ENCODE measurements at regions not wholly inside any gene's neighbourhood (a gene's known extent, or its start where the extent isn't known, plus 50 kb on each side); places are given as distances from the start of the nearest gene placed in this dataset.

DNA sequence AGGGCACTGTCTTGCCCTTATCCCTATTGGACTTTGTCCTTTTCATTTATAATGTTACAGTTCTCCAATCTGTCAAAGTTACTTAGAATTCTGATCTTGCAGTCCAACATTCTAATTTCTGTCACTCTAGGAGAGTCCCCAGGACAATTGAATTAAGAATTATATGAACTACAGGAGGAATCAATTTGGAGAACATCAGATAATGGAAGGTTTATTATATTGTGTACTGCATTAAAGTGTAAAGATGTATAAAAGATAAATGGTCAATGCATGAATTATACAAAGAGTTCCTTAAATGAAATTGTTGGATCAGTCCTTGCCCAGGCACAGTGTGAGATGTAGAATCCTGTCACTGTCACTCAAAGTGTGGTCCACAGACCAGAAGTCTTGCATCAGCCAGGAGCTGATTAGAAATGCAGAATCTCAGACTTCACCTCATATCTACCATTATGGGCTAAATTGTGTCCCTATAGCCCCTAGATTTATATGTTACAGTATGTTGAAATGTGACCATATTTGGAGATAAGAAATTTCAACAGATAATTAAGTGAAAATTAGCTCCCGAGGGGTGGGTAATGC is 145.5 kb downstream of the BTBD3 start:
- Histone ChIP-seq H3K9ac (ENCODE audit: low read length) (no peak overlapping the region), H3K9me3 (ENCODE audit: insufficient read depth, low read depth, low read length) (peaks cover 5% of the 10 kb centered on the region), H3K4me3 (ENCODE audit: insufficient read depth, low read depth, low read length) (no peak overlapping the region), H4K20me1 (ENCODE audit: insufficient read depth, low read length) (no peaks in the 10 kb centered on the region), H3K4me1 (ENCODE audit: insufficient read depth, low read length) (peaks cover 7% of the 10 kb centered on the region), H3K4me2 (ENCODE audit: low read length) (no peak overlapping the region), H2AFZ (ENCODE audit: low read depth, low read length) (no peak overlapping the region), H3K36me3 (ENCODE audit: insufficient read depth, low read length) (no peaks in the 10 kb centered on the region), H3K27ac (ENCODE audit: low read depth, low read length) (no peak overlapping the region), H3K27me3 (ENCODE audit: insufficient read depth, low read length) (no peaks in the 10 kb centered on the region), H3K79me2 (ENCODE audit: insufficient read depth, low read length) (no peaks in the 10 kb centered on the region)
- Mint-ChIP-seq H3K4me3 (ENCODE audit: unreplicated experiment) (no peak overlapping the region), H3K4me1 (ENCODE audit: low read depth, unreplicated experiment) (peaks cover 17% of the 10 kb centered on the region), H3K27ac (ENCODE audit: unreplicated experiment) (no peak overlapping the region), H3K27me3 (ENCODE audit: low read depth, unreplicated experiment) (peaks cover 1% of the 10 kb centered on the region), H3K9me3 (ENCODE audit: unreplicated experiment) (no peaks in the 10 kb centered on the region), H3K36me3 (ENCODE audit: low read depth, unreplicated experiment) (no peaks in the 10 kb centered on the region)
- FAIRE-seq: no peak
- DNase-seq (ENCODE audit: low read depth): no peak
- no peak for TF ChIP-seq EZH2 (IDR thresholded peaks at IDR 0.05; ENCODE audit: insufficient read depth, low read length)
- TF ChIP-seq, protein P1, sequence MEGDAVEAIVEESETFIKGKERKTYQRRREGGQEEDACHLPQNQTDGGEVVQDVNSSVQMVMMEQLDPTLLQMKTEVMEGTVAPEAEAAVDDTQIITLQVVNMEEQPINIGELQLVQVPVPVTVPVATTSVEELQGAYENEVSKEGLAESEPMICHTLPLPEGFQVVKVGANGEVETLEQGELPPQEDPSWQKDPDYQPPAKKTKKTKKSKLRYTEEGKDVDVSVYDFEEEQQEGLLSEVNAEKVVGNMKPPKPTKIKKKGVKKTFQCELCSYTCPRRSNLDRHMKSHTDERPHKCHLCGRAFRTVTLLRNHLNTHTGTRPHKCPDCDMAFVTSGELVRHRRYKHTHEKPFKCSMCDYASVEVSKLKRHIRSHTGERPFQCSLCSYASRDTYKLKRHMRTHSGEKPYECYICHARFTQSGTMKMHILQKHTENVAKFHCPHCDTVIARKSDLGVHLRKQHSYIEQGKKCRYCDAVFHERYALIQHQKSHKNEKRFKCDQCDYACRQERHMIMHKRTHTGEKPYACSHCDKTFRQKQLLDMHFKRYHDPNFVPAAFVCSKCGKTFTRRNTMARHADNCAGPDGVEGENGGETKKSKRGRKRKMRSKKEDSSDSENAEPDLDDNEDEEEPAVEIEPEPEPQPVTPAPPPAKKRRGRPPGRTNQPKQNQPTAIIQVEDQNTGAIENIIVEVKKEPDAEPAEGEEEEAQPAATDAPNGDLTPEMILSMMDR (IDR thresholded peaks at IDR 0.05; ENCODE audit: insufficient read depth, low read depth, low read length): no peak

- no peak overlapping the region for H2AFZ ChIP-seq (ENCODE audit: low read depth, low read length)
- FAIRE-seq: no peak
- no peaks in the 10 kb centered on the region for H3K79me2 ChIP-seq (ENCODE audit: insufficient read depth, low read length)
- Mint-ChIP-seq H3K27me3 (ENCODE audit: low read depth, unreplicated experiment) (peaks cover 1% of the 10 kb centered on the region), H3K4me1 (ENCODE audit: low read depth, unreplicated experiment) (peaks cover 20% of the 10 kb centered on the region), H3K36me3 (ENCODE audit: low read depth, unreplicated experiment) (no peaks in the 10 kb centered on the region), H3K27ac (ENCODE audit: unreplicated experiment) (no peak overlapping the region), H3K4me3 (ENCODE audit: unreplicated experiment) (no peak overlapping the region), H3K9me3 (ENCODE audit: unreplicated experiment) (no peaks in the 10 kb centered on the region)
- H3K27me3 ChIP-seq (ENCODE audit: insufficient read depth, low read length): no peaks in the 10 kb centered on the region
- no peak overlapping the region for H3K9ac ChIP-seq (ENCODE audit: low read length)
- TF ChIP-seq, protein P1 (IDR thresholded peaks at IDR 0.05; ENCODE audit: insufficient read depth, low read depth, low read length): no peak
- TF ChIP-seq EZH2 (IDR thresholded peaks at IDR 0.05; ENCODE audit: insufficient read depth, low read length): no peak
- no peak overlapping the region for H3K27ac ChIP-seq (ENCODE audit: low read depth, low read length)
- H3K9me3 ChIP-seq (ENCODE audit: insufficient read depth, low read depth, low read length): peaks cover 5% of the 10 kb centered on the region
- H3K36me3 ChIP-seq (ENCODE audit: insufficient read depth, low read length): no peaks in the 10 kb centered on the region
- H3K4me1 ChIP-seq (ENCODE audit: insufficient read depth, low read length): peaks cover 9% of the 10 kb centered on the region
- H3K4me3 ChIP-seq (ENCODE audit: insufficient read depth, low read depth, low read length): no peak overlapping the region
- no peak for DNase-seq (ENCODE audit: low read depth)
- H3K4me2 ChIP-seq (ENCODE audit: low read length): no peak overlapping the region
- no peaks in the 10 kb centered on the region for H4K20me1 ChIP-seq (ENCODE audit: insufficient read depth, low read length)
Measured at GRCh38 chr20:12064540-12064939, 146.8 kb downstream of the BTBD3 start.

DNA sequence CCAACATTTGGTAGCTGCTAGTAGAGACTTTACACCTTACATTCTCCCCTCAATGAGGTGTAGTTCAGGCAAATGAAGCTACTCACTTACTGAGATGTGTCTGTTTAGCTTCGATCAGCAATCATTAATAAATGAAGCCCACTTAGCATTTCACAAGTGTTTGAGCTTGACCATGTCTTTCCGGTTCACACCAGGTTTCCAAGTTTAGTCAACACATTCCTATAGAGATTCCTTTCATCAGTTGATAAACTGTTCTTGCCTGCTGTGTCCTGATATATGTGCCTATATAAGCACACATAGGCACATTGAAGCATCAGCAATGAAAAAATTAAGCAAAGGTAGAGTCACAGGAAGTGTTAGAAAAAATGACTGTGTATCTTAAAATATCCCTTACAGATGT is 150.0 kb downstream of the BTBD3 start:
- peaks cover 5% of the 10 kb centered on the region for H3K9me3 ChIP-seq (ENCODE audit: insufficient read depth, low read depth, low read length)
- peaks cover 9% of the 10 kb centered on the region for H3K4me1 ChIP-seq (ENCODE audit: insufficient read depth, low read length)
- peak overlapping the region; percentile 23 for H3K27ac ChIP-seq (ENCODE audit: low read depth, low read length)
- DNase-seq (ENCODE audit: low read depth) (no peak), FAIRE-seq (peak; percentile 34)
- Mint-ChIP-seq H3K4me1 (ENCODE audit: low read depth, unreplicated experiment) (peaks cover 8% of the 10 kb centered on the region), H3K27me3 (ENCODE audit: low read depth, unreplicated experiment) (peaks cover 1% of the 10 kb centered on the region), H3K27ac (ENCODE audit: unreplicated experiment) (peak overlapping the region; percentile 62), H3K4me3 (ENCODE audit: unreplicated experiment) (no peak overlapping the region), H3K36me3 (ENCODE audit: low read depth, unreplicated experiment) (no peaks in the 10 kb centered on the region), H3K9me3 (ENCODE audit: unreplicated experiment) (no peaks in the 10 kb centered on the region)
- no peaks in the 10 kb centered on the region for H4K20me1 ChIP-seq (ENCODE audit: insufficient read depth, low read length)
- no peaks in the 10 kb centered on the region for H3K27me3 ChIP-seq (ENCODE audit: insufficient read depth, low read length)
- no peaks in the 10 kb centered on the region for H3K79me2 ChIP-seq (ENCODE audit: insufficient read depth, low read length)
- no peaks in the 10 kb centered on the region for H3K36me3 ChIP-seq (ENCODE audit: insufficient read depth, low read length)
- no peak for TF ChIP-seq EZH2 (IDR thresholded peaks at IDR 0.05; ENCODE audit: insufficient read depth, low read length)
- TF ChIP-seq, protein P1 (IDR thresholded peaks at IDR 0.05; ENCODE audit: insufficient read depth, low read depth, low read length): no peak
- no peak overlapping the region for H3K4me3 ChIP-seq (ENCODE audit: insufficient read depth, low read depth, low read length)
- H3K9ac ChIP-seq (ENCODE audit: low read length): no peak overlapping the region
- peak overlapping the region; percentile 30 for H3K4me2 ChIP-seq (ENCODE audit: low read length)
- no peak overlapping the region for H2AFZ ChIP-seq (ENCODE audit: low read depth, low read length)
